ENCODE measurements at regions not wholly inside any gene's neighbourhood (a gene's known extent, or its start where the extent isn't known, plus 50 kb on each side); places are given as distances from the start of the nearest gene placed in this dataset.
"Not testable (repeated sequence)": the region's sequence is repeated elsewhere in the genome, so short reads cannot be mapped to it uniquely, and the experiment has no call there.

GRCh38 chrX:112997991-112998390, 157.4 kb upstream of the AMOT start:
- no peak for DNase-seq

- no peak for DNase-seq
Observed at GRCh38 chrX:112991801-112992200, 151.2 kb upstream of the AMOT start.

DNA sequence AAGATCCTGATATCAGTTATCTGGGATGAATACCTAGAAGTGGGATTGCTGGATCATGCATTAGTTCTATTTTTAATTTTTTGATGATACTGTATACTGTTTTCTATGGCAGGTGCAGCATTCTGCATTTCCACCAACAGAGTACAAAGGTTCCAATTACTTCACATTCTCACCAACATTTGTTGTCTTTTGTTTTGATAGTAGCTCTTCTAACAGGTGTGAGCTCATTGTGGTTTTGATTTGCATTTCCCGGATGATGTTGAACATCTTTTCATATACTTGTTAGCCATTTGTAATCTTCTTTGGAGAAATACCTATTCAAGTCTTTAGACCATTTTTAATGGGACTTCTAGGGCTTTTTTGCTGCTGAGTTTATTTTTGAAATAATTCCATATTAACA, 139.2 kb upstream of the AMOT start:
- no peak for DNase-seq

GRCh38 chrX:112968351-112969133, 127.9 kb upstream of the AMOT start:
- no peak for DNase-seq

DNA sequence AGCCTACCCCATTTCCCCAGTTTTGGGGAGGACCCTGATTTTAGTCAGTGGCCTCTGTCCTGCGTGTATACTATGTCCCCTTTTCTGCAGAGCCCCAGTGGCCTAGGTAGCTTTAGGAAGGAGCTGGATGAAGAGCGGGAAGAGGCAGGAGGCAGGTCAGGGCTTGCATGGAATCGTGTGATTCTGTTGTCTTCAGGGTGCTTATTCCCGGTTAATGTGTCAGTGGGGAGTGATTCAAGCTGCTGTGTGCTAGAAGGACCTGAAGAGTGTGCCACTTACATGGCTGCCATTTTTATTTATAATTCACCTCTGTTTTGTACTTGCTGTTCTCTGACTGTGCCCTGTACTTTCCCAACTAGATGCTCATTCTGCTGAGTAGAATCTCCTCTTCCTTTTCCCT, 127.3 kb upstream of the AMOT start:
- no peak for DNase-seq

DNA sequence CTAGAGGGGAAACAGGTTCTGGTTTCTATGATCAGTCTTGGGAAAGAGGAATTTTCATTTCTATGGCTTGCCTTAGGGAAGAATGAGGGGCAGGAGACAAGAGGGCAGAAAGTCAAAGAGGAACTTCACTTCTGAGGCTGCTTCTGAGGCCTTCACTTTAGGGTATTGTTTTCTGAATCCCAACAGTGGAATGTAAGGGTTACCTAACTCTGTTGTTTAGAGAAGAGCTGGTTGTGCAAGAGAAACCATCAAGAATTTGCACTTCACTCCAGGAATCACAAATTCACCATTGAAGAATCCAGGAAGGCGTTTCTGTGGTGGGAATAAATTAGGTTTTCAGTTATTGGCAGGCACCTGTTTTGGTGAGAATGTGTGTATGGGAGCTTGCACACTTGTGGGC, 126.7 kb upstream of the AMOT start:
- DNase-seq = no peak

- DNase-seq = no peak
Observed at GRCh38 chrX:112961981-112962380, 121.3 kb upstream of the AMOT start.

GRCh38 chrX:112947981-112948615, 107.5 kb upstream of the AMOT start:
- no peak for DNase-seq

- DNase-seq = no peak
Observed at GRCh38 chrX:112946227-112946626, 105.6 kb upstream of the AMOT start.

- DNase-seq = no peak
Observed at GRCh38 chrX:112945826-112946225, 105.2 kb upstream of the AMOT start.

DNA sequence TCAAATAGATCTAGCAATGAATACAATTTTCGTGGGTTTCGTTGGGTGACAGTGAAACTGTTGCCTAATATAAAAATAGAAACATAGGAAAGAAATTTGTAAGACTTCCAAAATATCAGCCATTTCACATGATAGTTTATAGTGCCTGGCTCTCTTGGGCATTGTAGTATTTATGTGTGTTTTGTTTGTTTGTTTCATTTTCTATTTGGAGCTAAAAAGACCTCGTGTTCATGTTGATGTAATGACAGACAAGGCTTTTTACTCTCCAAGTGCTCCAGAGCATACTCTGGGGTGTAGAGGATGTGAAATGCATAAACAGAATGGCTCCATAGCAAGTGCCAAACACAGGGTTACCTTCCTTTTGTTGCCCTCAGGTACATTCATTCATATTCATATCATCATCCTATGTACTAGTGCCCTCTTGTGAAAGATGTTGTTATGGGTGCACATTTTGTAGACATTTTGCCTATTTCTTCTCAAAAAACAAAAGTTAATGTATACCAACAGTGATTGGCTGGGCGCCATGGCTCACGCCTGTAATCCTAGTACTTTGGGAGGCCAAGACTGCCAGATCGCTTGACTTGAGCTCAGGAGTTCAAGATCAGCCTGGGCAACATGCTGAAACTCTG, 100.7 kb upstream of the AMOT start:
- DNase-seq = no peak

GRCh38 chrX:112935029-112935428, 94.4 kb upstream of the AMOT start:
- DNase-seq = no peak

- no peak for DNase-seq
Observed at GRCh38 chrX:112931900-112932299, 91.3 kb upstream of the AMOT start.

DNA sequence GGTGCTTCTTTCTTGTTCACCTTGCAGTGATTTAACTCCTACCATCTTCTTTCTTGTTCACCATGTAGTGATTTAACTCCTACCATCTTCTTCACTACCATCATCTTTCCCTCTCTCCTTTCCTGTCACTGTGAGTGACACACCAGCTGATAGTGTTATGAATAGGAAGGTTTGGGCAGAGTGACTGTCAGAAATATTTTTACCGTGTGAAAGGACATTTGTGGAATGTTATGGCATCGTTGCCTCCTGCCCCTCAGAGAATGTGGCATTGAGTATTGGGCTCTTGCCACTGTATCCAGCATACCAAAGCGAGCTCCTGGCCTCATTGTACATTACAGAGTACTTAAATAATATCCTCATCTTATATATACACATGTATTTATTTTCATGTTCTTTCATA, 90.8 kb upstream of the AMOT start:
- no peak for DNase-seq

DNA sequence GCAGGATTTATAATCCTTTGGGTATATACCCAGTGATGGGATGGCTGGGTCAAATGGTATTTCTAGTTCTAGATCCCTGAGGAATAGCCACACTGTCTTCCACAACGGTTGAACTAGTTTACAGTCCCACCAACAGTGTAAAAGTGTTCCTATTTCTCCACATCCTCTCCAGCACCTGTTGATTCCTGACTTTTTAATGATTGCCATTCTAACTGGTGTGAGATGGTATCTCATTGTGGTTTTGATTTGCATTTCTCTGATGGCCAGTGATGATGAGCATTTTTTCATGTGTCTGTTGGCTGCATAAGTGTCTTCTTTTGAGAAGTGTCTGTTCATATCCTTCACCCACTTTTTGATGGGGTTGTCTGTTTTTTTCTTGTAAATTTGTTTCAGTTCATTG, 82.8 kb upstream of the AMOT start:
- not testable (repeated sequence) for DNase-seq

- no peak for DNase-seq
Observed at GRCh38 chrX:112913807-112914206, 73.2 kb upstream of the AMOT start.

GRCh38 chrX:112910418-112910817, 69.8 kb upstream of the AMOT start:
- DNase-seq = no peak

DNA sequence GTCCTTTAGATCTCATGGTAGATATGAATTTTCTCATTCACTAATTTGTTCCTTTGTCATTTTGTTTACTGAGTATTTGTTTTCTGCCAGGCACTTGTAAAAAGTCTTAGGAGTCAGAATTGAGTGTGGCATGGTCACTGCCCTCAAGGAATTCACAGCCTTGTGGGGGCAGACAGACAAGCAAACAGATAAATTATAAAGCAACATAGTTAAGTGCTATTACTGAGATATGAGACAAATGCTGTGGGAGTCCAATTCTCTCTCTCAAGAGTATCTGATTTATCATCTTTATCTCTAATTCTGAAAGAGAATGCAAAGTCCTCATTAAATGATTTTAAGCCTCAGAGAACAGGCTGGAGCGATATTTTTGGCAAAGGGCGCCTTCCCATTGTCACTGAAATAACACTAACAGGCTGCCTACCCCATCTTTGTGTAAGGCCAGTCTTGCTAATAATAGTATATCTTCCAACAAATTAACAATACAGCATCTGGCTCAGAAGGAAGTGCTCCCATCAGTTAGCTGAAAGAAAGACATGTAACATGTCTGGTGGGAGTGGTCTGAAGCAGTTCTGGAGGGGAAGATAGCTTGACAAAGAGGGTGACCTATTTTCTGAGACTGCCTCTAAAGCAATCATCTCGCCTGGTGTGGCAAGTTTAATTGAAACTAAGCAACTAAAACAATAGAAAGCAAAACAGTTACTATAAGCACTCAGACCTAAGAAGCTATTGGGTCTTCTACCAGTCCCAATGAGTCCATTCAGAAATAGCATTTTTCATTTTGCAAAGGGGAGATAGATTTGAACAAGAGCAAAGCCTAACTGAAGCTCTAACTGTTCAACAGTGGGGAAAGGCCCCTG, 61.5 kb upstream of the AMOT start:
- no peak for DNase-seq

- no peak for DNase-seq
Observed at GRCh38 chrX:112896051-112896450, 55.4 kb upstream of the AMOT start.
